ENCODE measurements at regions not wholly inside any gene's neighbourhood (a gene's known extent, or its start where the extent isn't known, plus 50 kb on each side); places are given as distances from the start of the nearest gene placed in this dataset.

DNA sequence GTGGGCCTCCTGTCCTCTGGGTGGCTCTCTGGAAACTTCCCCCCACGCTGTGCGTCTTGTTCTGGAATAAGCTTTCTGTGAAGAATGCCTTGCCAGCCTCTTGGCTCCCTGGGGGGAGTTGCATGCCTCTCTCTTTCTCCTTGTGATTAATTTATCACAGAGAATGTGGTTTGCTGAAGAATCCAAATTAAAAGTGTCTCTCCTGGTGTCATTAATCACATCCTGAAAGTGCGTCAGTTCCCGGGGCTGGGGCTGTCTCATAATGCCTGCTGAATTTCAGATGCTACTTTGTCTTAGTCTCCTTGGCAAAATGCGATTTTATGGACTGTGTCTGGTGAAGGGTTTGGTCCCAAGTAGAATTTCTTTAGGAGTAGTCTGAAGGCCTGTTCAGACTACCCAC is 787.7 kb upstream of the TMEM132C start (continued):
- TF ChIP-seq JUND (IDR thresholded peaks at IDR 0.05; ENCODE audit: low read depth, low read length) = no peak

DNA sequence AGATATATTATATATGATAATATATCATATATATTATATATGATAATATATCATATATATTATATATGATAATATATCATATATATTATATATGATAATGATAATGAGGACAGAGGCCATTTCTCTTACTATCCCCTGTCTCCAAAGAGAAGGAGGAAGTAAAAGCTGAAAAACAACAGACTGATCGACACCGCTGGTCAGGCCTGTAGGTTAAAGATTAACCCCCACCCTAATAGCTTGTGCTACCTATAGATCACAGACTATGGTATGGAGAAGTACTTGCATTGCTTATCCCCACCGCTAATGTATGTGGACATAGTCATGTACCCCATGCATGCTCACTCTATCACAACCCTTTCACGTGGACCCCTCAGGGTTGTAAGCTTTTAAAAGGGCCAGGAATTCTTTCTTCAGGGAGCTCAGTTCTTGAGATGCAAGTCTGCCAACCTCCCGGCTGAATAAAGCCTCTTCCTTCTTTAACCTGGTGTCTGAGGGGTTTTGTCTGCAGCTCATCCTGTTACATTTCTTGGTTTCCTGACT is 786.1 kb upstream of the TMEM132C start:
- Histone ChIP-seq H3K4me3 (no peak overlapping the region), H3K9ac (ENCODE audit: control insufficient read depth, insufficient read depth, low read length) (no peak overlapping the region), H3K9me3 (replicated peaks; ENCODE audit: control insufficient read depth, insufficient read depth, low read length) (no peaks in the 10 kb centered on the region), H3K79me2 (ENCODE audit: control insufficient read depth, insufficient read depth, low read length) (no peaks in the 10 kb centered on the region), H3K4me1 (ENCODE audit: control insufficient read depth, insufficient read depth, low read length) (no peaks in the 10 kb centered on the region), H3K4me2 (ENCODE audit: control insufficient read depth, insufficient read depth) (no peak overlapping the region), H2AFZ (ENCODE audit: control insufficient read depth, low read depth, low read length) (no peak overlapping the region), H4K20me1 (ENCODE audit: control insufficient read depth, insufficient read depth) (no peaks in the 10 kb centered on the region), H3K27ac (ENCODE audit: control insufficient read depth, insufficient read depth) (no peak overlapping the region), H3K36me3 (ENCODE audit: control insufficient read depth in 2 of 2, insufficient read depth in 2 of 2, low read length in 1 of 2) (no peaks in the 10 kb centered on the region), H3K27me3 (replicated peaks in 1 of 2; ENCODE audit: control insufficient read depth in 2 of 2, insufficient read depth in 2 of 2, low read length in 1 of 2) (no peaks in the 10 kb centered on the region)
- ATAC-seq (no peak), DNase-seq (ENCODE audit: low read depth, low spot score) (no peak), FAIRE-seq (no peak)
- intact Hi-C loops (cut with micrococcal nuclease; ENCODE audit: unreplicated experiment) = no loop called here
- CTCF ChIA-PET = interaction anchor here (0.5 kb wide), 1 partner anchor 651 kb away, joined by 3 read pairs; no protein-coding TSS in a partner anchor
- BruUV-seq (replicated peaks) = no TSS peak
- WGBS (ENCODE audit: insufficient coverage, insufficient replicate concordance, low lambda C conversion rate, missing lambda C conversion rate) = 76% methylated on average over 5 of the region's 5 CpGs
- POLR2A ChIA-PET = no interaction called here
- TF ChIP-seq SRF (IDR thresholded peaks at IDR 0.05; ENCODE audit: low read depth in 2 of 2, low read length in 2 of 2) = no peak
- no peak for TF ChIP-seq NR2C2 (IDR thresholded peaks at IDR 0.05; ENCODE audit: borderline replicate concordance, control insufficient read depth, insufficient read length, low read depth)
- no peak for TF ChIP-seq CHD4 (IDR thresholded peaks at IDR 0.05)
- no peak for TF ChIP-seq MEF2A (IDR thresholded peaks at IDR 0.05; ENCODE audit: insufficient read depth, low read depth, low read length)
- TF ChIP-seq SREBF2 (IDR thresholded peaks at IDR 0.05; ENCODE audit: low read length) = no peak
- TF ChIP-seq FOXM1 (IDR thresholded peaks at IDR 0.05; ENCODE audit: low read depth, low read length) = no peak
- no peak for TF ChIP-seq SMAD1 (IDR thresholded peaks at IDR 0.05; ENCODE audit: low read depth, partially characterized antibody)
- TF ChIP-seq NBN (IDR thresholded peaks at IDR 0.05) = no peak
- TF ChIP-seq NR2C1 (IDR thresholded peaks at IDR 0.05) = no peak
- no peak for TF ChIP-seq MTA2 (IDR thresholded peaks at IDR 0.05; ENCODE audit: low read depth)
- no peak for TF ChIP-seq KLF5 (IDR thresholded peaks at IDR 0.05; ENCODE audit: partially characterized antibody)
- no peak for TF ChIP-seq HDGF (IDR thresholded peaks at IDR 0.05)
- no peak for TF ChIP-seq EED (IDR thresholded peaks at IDR 0.05; ENCODE audit: low read depth)
- TF ChIP-seq, protein P1, sequence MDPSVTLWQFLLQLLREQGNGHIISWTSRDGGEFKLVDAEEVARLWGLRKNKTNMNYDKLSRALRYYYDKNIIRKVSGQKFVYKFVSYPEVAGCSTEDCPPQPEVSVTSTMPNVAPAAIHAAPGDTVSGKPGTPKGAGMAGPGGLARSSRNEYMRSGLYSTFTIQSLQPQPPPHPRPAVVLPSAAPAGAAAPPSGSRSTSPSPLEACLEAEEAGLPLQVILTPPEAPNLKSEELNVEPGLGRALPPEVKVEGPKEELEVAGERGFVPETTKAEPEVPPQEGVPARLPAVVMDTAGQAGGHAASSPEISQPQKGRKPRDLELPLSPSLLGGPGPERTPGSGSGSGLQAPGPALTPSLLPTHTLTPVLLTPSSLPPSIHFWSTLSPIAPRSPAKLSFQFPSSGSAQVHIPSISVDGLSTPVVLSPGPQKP (IDR thresholded peaks at IDR 0.05; ENCODE audit: low read depth, low read length) = no peak
- RAD21 ChIA-PET (ENCODE audit: unreplicated experiment) = no interaction called here
- SMC1A ChIA-PET (ENCODE audit: uncharacterized antibody, unreplicated experiment) = no interaction called here
- in situ Hi-C loops (cut with MboI) = no loop called here
